NCI-H2107 (cell line): ENCODE measurements at regions not wholly inside any gene's neighbourhood (a gene's known extent, or its start where the extent isn't known, plus 50 kb on each side); places are given as distances from the start of the nearest gene placed in this dataset.

Experiments
- DNase-seq: peaks from one replicate; lab custom pipeline; 2025; lab: John Stamatoyannopoulos, UW

- no peak for DNase-seq
These were observed 164.7 kb downstream of the GNAT3 start for GRCh38 chr7:80347173-80347572.

GRCh38 chr7:80346704-80347103 is 165.2 kb downstream of the GNAT3 start:
- DNase-seq: no peak

GRCh38 chr7:80335511-80336231 is 176.2 kb downstream of the GNAT3 start:
- no peak for DNase-seq

- no peak for DNase-seq
These were observed 177.0 kb downstream of the GNAT3 start for GRCh38 chr7:80334908-80335307.

GRCh38 chr7:80334196-80334595 is 177.7 kb downstream of the GNAT3 start:
- no peak for DNase-seq

DNA sequence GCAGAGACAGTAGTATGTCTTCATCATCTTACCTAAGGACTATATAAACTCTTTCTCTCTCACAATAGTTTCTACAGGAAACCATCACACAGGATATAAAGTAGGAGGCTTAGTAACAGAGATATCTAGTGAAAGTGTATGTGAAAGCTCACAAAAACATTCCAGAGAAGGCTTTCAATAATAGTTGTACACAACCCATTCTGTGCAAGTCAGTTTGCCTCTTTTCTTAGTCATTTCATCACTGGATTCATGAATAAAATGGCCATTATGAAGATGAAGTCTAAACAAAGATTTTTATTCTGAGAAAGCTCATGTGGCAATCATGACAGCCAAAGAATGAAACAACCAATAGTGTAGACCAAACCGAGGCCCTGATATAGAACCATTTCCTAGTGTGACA is 178.8 kb downstream of the GNAT3 start:
- no peak for DNase-seq

DNA sequence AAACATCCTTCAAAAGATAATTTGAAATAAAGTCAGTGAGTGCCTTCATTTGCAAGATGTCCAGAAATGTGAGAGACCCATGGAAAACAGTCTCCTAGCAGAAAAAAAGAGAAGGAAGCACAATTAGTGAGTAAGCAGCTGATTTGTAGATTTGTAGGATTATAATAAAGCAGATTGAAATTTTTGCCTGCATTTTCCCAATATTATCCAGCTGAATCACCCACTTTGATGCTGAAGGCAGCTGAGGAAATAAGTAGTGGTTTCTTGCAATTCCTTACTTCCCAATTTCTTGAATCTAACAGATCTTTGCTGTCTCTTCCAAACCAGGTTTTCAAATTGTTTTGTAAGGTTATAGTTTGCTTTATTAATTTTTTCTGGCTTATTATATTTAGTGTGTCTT is 181.4 kb downstream of the GNAT3 start:
- DNase-seq: no peak

- DNase-seq: no peak
These were observed 187.8 kb downstream of the GNAT3 start for GRCh38 chr7:80324032-80324431.

DNA sequence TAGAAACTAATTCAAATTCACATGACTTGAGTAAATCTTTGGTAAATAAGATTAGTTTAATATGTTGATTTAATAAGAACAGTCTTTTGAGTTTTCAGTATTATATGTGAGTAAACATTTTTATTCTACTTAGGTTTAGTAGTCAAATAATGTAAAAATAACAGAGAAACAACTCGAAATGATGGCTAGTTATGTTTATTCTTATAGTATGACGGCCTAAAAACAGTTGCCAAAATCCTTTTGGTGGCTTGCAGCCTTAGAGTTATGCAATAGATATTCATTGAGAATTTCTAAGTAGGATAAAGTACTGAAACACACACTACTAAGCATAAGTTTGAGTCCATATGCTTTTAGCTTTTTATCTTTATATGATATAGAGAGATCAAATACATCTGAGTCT is 184.8 kb downstream of the GNAI1 start:
- no peak for DNase-seq

DNA sequence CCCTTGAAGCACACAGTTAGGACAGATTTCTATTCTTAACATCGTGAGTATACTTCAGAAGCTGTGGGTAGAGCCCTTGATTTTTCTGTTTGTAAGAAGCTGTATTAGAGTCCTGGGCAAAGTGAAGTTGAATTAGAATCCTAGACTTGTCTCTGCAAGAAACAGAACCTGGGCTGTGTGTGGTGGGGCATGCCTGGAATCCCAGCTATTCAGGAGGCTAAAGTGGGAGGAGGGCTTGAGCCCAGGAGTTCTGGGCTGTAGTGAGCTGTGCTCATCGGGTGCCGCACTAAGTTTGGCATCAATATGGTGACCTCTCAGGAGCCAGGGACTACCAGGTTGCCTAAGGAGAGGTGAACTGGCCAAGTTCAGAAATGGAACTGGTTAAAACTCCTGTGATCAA is 183.4 kb downstream of the GNAI1 start:
- no peak for DNase-seq

DNA sequence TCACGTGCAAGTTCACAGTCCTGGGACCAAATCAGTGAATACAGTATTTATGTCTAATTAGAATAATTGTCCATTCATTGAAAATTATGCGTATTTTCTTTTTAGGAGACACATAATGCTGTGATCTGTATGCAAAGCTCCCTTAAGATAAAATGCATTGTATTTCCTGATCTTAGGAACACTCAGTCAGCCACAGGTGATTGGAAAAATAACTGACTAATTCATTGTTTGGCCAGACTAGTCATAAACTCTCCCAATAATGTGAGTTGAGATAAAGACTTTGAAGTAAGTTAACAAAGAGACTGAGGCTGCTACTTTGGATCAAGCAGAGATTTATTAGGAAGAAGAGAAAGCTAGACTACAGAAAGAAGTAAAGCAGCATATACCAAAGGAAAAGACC is 182.2 kb downstream of the GNAI1 start:
- no peak for DNase-seq

- no peak for DNase-seq
These were observed 179.1 kb downstream of the GNAI1 start for GRCh38 chr7:80313716-80314115.

GRCh38 chr7:80313067-80313626 is 178.5 kb downstream of the GNAI1 start:
- no peak for DNase-seq

DNA sequence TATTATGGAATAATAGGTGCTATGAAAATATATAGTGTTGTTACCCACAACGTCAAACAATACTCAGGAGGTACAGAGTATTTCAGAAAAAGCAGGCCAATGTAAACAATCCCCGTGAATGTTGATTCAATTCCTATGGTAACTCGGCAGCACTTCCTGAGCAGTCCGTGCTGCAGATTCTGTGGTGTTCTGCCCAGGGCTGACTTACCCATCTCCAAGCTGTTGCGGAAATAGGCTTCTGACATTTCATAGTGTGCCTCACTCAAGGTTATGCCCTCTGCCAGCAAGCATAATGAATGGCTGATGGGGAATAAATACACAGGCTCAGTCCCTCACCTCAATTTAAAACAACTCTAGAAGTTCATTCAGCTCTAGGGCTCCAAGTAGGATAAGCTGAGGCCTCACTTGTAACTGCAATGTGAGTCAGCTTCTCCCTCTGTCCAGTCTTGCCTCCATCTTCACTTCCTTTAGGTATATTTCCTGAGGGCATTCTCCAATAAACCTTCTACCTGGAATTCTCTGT is 177.6 kb downstream of the GNAI1 start:
- no peak for DNase-seq

DNA sequence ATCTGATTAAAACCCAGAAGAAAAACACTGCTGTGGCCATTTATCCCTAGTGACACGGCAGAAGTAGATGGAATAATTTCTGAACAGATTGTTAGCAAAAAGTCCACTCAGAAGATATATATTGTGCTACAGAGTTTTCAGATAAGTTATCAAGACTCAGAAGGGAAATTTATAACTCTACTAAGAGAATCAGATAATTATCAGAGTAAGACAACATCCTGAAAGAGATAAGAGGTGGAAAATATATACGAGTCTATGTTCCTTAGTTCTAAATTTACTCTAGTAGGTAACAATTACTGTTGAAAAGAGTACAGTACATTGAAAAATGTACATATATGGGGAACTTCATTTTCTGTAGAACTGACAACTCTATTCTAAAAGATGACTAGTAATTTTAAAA is 176.7 kb downstream of the GNAI1 start:
- DNase-seq: no peak

DNA sequence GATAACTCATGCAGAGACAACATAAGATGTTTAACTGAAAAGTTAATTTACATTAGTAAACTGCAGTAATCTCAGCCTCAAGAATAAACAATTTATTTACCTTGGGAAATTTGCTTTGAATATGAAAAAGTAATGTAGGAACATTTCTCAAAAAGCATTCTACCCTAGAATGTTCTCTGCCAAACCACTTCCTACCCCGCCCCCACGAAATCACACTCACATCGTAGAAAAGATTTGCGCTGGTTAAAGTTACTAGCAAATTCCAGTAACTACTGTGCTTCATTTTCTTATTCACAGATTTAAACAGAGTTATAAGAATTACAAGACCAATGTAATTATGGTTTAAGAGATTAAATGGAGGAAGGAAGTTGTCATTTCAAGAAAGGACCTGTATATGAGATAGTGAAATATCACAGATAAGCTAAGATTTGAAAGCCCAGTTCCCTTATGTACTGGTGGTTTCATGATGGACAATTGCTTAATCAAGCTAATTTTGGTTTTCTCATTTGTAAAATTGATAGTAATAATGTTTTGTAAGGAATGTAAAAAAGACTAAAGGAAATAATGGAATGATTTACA is 175.4 kb downstream of the GNAI1 start:
- no peak for DNase-seq

GRCh38 chr7:80309377-80309776 is 174.7 kb downstream of the GNAI1 start:
- DNase-seq: no peak

DNA sequence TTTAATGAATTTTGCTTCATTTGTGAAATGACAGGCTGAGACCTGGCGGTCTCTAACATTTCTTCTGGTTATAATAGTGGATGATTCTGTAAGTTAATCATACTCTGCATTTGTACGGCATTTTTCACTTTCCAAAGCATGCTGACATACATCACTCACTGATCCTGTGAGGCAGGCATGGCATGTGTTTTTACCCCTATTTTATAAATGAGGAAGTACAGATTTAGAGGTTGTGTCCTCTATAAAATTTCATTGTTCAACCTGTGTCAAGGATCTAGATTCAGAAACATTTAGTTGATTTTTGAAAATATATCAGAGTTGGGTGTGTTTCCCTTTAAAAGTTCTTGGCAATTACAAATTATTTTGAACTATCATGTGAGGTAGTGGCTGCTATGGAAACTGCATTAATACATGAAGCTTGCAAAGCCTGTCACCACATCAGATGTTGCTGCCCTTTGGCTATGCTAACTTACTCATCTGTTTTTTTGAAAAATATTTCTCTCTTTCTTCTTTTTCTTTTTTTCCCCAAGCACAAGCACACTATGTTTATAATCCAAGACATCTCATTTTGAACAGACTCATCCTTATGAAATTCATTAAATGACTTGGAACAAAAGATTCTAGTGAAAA is 172.7 kb downstream of the GNAI1 start:
- DNase-seq: no peak

- DNase-seq: no peak
These were observed 168.7 kb downstream of the GNAI1 start for GRCh38 chr7:80303315-80303714.

DNA sequence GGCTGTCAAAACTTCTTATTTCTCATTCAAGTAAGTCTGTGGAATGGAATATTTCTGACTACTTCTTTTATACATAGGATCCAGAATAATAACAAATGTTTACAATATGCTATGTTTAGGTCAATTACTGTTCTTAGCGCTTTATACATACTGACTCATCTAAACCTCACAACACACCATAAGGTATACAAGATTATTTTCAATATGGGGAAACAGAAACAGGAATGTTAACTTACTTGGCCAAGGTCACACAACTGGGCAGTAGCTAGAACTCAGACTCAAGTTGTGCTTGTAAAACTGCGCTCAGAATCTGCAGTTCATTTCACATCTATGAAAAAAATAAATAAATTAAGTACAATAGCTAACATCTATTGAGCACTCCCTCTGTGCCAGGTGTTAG is 168.0 kb downstream of the GNAI1 start:
- DNase-seq: no peak

- DNase-seq: no peak
These were observed 167.4 kb downstream of the GNAI1 start for GRCh38 chr7:80302078-80302477.

DNA sequence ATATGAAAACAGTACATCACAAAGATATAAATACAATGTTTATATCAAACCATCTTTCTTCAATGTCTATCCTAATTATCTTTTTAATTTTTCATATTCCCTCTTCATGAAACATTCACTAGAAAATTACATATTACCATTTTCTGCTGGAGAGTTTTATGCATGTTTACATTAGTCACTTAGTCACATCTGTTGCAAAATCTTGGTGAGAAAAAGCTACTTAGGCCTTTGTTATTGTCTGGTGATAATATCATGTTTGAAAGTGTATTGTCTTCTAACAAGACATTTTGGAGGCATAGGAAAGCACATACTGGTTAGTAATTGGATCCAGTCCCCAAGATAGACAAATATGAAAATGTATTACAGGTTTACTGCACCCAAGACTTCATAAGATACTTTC is 163.6 kb downstream of the GNAI1 start:
- DNase-seq: no peak

DNA sequence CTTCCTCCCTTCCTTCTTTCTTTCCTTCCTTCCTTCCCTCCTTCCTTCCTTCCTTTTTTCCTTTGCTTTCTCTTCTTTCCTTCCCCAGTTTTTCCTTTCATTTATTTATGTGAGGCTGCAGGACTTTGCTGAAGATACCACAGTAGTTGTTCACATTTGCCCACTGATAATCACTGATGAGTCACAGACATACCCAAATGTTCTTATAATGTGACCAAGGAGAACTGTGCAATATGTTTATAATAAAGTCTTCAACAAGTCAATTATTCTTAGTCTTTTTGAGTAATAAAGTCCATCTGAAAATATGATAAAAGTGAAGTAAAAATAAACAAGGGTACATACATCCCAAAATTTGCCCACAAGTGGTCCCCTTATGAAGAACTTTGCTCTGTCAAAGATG is 159.7 kb downstream of the GNAI1 start:
- DNase-seq: no peak
